Fibroblast of the conjunctiva (primary cell): ENCODE measurements at regions not wholly inside any gene's neighbourhood (a gene's known extent, or its start where the extent isn't known, plus 50 kb on each side); places are given as distances from the start of the nearest gene placed in this dataset.

Experiments used
- DNase-seq: peaks from one replicate; pipeline ENCODE4 v3.0.0-alpha.2; 2010; ENCODE audit warnings: low read depth

GRCh38 chr5:166517976-166518375 is 1773.5 kb upstream of the WWC1 start:
- no peak for DNase-seq

GRCh38 chr5:166523206-166523605 is 1768.2 kb upstream of the WWC1 start:
- DNase-seq = no peak

GRCh38 chr5:166529200-166529599 is 1762.2 kb upstream of the WWC1 start:
- DNase-seq = no peak

- DNase-seq = no peak
Measured at GRCh38 chr5:166532456-166533220, 1758.8 kb upstream of the WWC1 start.

GRCh38 chr5:166535641-166536040 is 1755.8 kb upstream of the WWC1 start:
- no peak for DNase-seq

- no peak for DNase-seq
Measured at GRCh38 chr5:166540156-166540555, 1751.3 kb upstream of the WWC1 start.

GRCh38 chr5:166551384-166551783 is 1740.1 kb upstream of the WWC1 start:
- no peak for DNase-seq

GRCh38 chr5:166553778-166554177 is 1737.7 kb upstream of the WWC1 start:
- no peak for DNase-seq

- DNase-seq = no peak
Measured at GRCh38 chr5:166561759-166562158, 1729.7 kb upstream of the WWC1 start.

- DNase-seq = no peak
Measured at GRCh38 chr5:166562246-166562645, 1729.2 kb upstream of the WWC1 start.

- no peak for DNase-seq
Measured at GRCh38 chr5:166566725-166567124, 1724.7 kb upstream of the WWC1 start.

GRCh38 chr5:166570865-166571264 is 1720.6 kb upstream of the WWC1 start:
- no peak for DNase-seq

GRCh38 chr5:166571668-166572067 is 1719.8 kb upstream of the WWC1 start:
- DNase-seq = no peak

- DNase-seq = no peak
Measured at GRCh38 chr5:166576323-166576722, 1715.1 kb upstream of the WWC1 start.

GRCh38 chr5:166581826-166582225 is 1709.6 kb upstream of the WWC1 start:
- no peak for DNase-seq

- no peak for DNase-seq
Measured at GRCh38 chr5:166582416-166582815, 1709.0 kb upstream of the WWC1 start.

GRCh38 chr5:166594567-166594966 is 1696.9 kb upstream of the WWC1 start:
- DNase-seq = no peak

- DNase-seq = no peak
Measured at GRCh38 chr5:166595274-166595951, 1696.0 kb upstream of the WWC1 start.

GRCh38 chr5:166596043-166596442 is 1695.4 kb upstream of the WWC1 start:
- no peak for DNase-seq

GRCh38 chr5:166602271-166602670 is 1689.2 kb upstream of the WWC1 start:
- no peak for DNase-seq

GRCh38 chr5:166617507-166617906 is 1673.9 kb upstream of the WWC1 start:
- DNase-seq = no peak

- no peak for DNase-seq
Measured at GRCh38 chr5:166618526-166618925, 1672.9 kb upstream of the WWC1 start.

GRCh38 chr5:166624573-166624972 is 1666.9 kb upstream of the WWC1 start:
- DNase-seq = no peak
